ENCODE measurements at regions not wholly inside any gene's neighbourhood (a gene's known extent, or its start where the extent isn't known, plus 50 kb on each side); places are given as distances from the start of the nearest gene placed in this dataset.

GRCh38 chr4:163077680-163078079 lies 89.0 kb downstream of the NAF1 start:
- H3K4me2 ChIP-seq (ENCODE audit: low read length): no peak overlapping the region
- H3K79me2 ChIP-seq (ENCODE audit: low read length): no peaks in the 10 kb centered on the region
- no peak overlapping the region for H2AFZ ChIP-seq (ENCODE audit: low read depth, low read length)
- H3K27me3 ChIP-seq (ENCODE audit: low read depth, low read length): no peaks in the 10 kb centered on the region
- TF ChIP-seq EZH2phosphoT487 (IDR thresholded peaks at IDR 0.05; ENCODE audit: low read depth): no peak
- TF ChIP-seq CTCF (IDR thresholded peaks at IDR 0.05; ENCODE audit: low read depth, low read length): no peak
- no peak overlapping the region for H3K9ac ChIP-seq (ENCODE audit: low read length)
- no peaks in the 10 kb centered on the region for H3K9me3 ChIP-seq (ENCODE audit: insufficient read depth, low read length)
- no peaks in the 10 kb centered on the region for H4K20me1 ChIP-seq (ENCODE audit: insufficient read depth, low read length)
- H3K4me3 ChIP-seq (ENCODE audit: low read length): no peak overlapping the region
- H3K27ac ChIP-seq (ENCODE audit: low read length): no peak overlapping the region
- no peaks in the 10 kb centered on the region for H3K4me1 ChIP-seq (ENCODE audit: low read length)
- H3K36me3 ChIP-seq (replicated peaks; ENCODE audit: low read depth, low read length): no peaks in the 10 kb centered on the region

GRCh38 chr4:163072222-163072621 lies 94.5 kb downstream of the NAF1 start:
- Histone ChIP-seq H4K20me1 (ENCODE audit: insufficient read depth, low read length) (no peaks in the 10 kb centered on the region), H3K4me3 (ENCODE audit: low read length) (no peak overlapping the region), H3K27ac (ENCODE audit: low read length) (no peak overlapping the region), H3K27me3 (ENCODE audit: low read depth, low read length) (no peaks in the 10 kb centered on the region), H3K79me2 (ENCODE audit: low read length) (no peaks in the 10 kb centered on the region), H3K4me1 (ENCODE audit: low read length) (no peaks in the 10 kb centered on the region), H3K36me3 (replicated peaks; ENCODE audit: low read depth, low read length) (no peaks in the 10 kb centered on the region), H3K4me2 (ENCODE audit: low read length) (no peak overlapping the region), H3K9ac (ENCODE audit: low read length) (no peak overlapping the region), H2AFZ (ENCODE audit: low read depth, low read length) (no peak overlapping the region), H3K9me3 (ENCODE audit: insufficient read depth, low read length) (no peaks in the 10 kb centered on the region)
- TF ChIP-seq EZH2phosphoT487 (IDR thresholded peaks at IDR 0.05; ENCODE audit: low read depth) (no peak), CTCF (IDR thresholded peaks at IDR 0.05; ENCODE audit: low read depth, low read length) (no peak)

- TF ChIP-seq EZH2phosphoT487 (IDR thresholded peaks at IDR 0.05; ENCODE audit: low read depth) (no peak), CTCF (IDR thresholded peaks at IDR 0.05; ENCODE audit: low read depth, low read length) (no peak)
- no peak overlapping the region for H3K9ac ChIP-seq (ENCODE audit: low read length)
- H3K27me3 ChIP-seq (ENCODE audit: low read depth, low read length): no peaks in the 10 kb centered on the region
- no peak overlapping the region for H3K4me2 ChIP-seq (ENCODE audit: low read length)
- H3K27ac ChIP-seq (ENCODE audit: low read length): no peak overlapping the region
- no peaks in the 10 kb centered on the region for H3K9me3 ChIP-seq (ENCODE audit: insufficient read depth, low read length)
- H2AFZ ChIP-seq (ENCODE audit: low read depth, low read length): no peak overlapping the region
- no peaks in the 10 kb centered on the region for H3K36me3 ChIP-seq (replicated peaks; ENCODE audit: low read depth, low read length)
- no peaks in the 10 kb centered on the region for H4K20me1 ChIP-seq (ENCODE audit: insufficient read depth, low read length)
- H3K4me1 ChIP-seq (ENCODE audit: low read length): no peaks in the 10 kb centered on the region
- H3K4me3 ChIP-seq (ENCODE audit: low read length): no peak overlapping the region
- H3K79me2 ChIP-seq (ENCODE audit: low read length): no peaks in the 10 kb centered on the region
These were observed 95.4 kb downstream of the NAF1 start for GRCh38 chr4:163071308-163071707.

- H3K27me3 ChIP-seq (ENCODE audit: low read depth, low read length): no peaks in the 10 kb centered on the region
- H3K9me3 ChIP-seq (ENCODE audit: insufficient read depth, low read length): no peaks in the 10 kb centered on the region
- no peaks in the 10 kb centered on the region for H3K36me3 ChIP-seq (replicated peaks; ENCODE audit: low read depth, low read length)
- H2AFZ ChIP-seq (ENCODE audit: low read depth, low read length): no peak overlapping the region
- no peak overlapping the region for H3K27ac ChIP-seq (ENCODE audit: low read length)
- no peak overlapping the region for H3K4me2 ChIP-seq (ENCODE audit: low read length)
- no peak overlapping the region for H3K4me3 ChIP-seq (ENCODE audit: low read length)
- H3K4me1 ChIP-seq (ENCODE audit: low read length): no peaks in the 10 kb centered on the region
- TF ChIP-seq EZH2phosphoT487 (IDR thresholded peaks at IDR 0.05; ENCODE audit: low read depth) (no peak), CTCF (IDR thresholded peaks at IDR 0.05; ENCODE audit: low read depth, low read length) (no peak)
- no peaks in the 10 kb centered on the region for H4K20me1 ChIP-seq (ENCODE audit: insufficient read depth, low read length)
- H3K79me2 ChIP-seq (ENCODE audit: low read length): no peaks in the 10 kb centered on the region
- no peak overlapping the region for H3K9ac ChIP-seq (ENCODE audit: low read length)
These were observed 96.7 kb downstream of the NAF1 start for GRCh38 chr4:163070023-163070422.
